Sciatic nerve (tissue), 2 donors: ENCODE measurements at regions not wholly inside any gene's neighbourhood (a gene's known extent, or its start where the extent isn't known, plus 50 kb on each side); places are given as distances from the start of the nearest gene placed in this dataset.
"Not testable (repeated sequence)": the region's sequence is repeated elsewhere in the genome, so short reads cannot be mapped to it uniquely, and the experiment has no call there.

Source experiments
- ATAC-seq: fragments of 200-7000 bp; cut with Tn5 transposase; one replicate; pipeline ENCODE4 v1.9.1; 2020; ENCODE audit warnings: mild to moderate bottlenecking, moderate library complexity
- DNase-seq: peaks from one replicate; pipeline ENCODE4 v3.0.0-alpha.2; 2020; ENCODE audit warnings: low spot score
- intact Hi-C: fragments of 100-400 bp; cut with DNase I; formaldehyde crosslinking; loops from one replicate; pipeline ENCODE4 v1.14.2; 2022
- donor health status: DM: no; HTN: no; CAD: no.
- donor health status: DM: no; HTN: no; CAD: no.

DNA sequence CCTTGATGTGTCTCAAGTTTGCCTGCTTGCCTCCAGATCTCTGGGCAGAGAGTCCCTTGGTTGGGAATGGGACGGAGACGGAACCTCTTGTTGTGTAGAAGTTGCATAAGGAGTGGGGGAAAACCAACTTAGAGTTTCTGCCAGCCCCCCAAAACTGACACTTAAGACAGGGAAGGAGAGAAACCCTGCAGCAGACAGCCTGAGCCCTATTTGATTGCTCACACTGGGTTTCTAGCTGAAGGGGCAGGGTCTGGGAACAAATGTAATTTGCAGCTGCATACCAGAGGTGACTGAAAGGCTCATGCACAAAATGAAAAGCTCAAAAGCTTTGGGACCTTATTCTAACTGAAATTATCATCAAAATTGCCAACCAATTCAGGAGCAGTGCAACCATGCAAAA, 254.5 kb downstream of the RASEF start:
- no peak for DNase-seq
- no peak for ATAC-seq
- intact Hi-C loops = no loop called here

DNA sequence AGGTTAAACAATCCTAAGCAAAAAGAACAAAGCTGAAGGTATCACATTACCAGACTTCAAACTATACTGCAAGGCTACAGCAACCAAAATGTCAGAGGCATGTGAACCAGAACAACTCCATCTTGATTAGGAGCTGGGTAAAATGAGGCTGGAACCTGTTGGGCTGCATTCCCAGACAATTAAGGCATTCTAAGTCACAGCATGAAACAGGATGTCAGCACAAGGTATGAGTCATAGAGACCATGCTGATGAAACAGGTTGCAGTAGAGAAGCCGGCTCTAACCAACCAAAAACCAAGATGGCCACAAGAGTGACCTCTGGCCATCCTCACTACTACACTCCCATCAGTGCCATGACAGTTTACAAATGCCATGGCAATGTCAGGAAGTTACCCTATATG, 252.0 kb downstream of the RASEF start:
- ATAC-seq (no peak), DNase-seq (no peak)
- intact Hi-C loops = no loop called here

DNA sequence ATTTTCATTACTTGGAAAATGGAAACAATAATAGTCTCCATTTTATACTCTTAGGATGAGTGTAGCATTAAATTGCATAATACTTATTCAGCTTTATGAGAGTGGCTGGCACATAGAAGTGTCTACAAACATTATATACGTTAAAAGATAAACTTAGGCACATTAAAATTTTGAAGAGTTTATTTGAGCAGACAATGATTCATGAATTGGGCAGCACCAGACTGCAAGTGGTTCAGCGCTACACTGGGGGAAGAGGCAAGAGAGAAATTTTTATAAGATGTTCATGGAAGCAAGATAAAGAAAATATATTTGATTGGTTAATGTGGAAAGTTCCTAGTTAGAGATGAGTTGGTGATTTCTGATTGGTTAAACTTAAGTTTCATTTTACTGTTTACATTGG, 243.7 kb downstream of the RASEF start:
- DNase-seq = no peak
- intact Hi-C loops = no loop called here
- no peak for ATAC-seq

DNA sequence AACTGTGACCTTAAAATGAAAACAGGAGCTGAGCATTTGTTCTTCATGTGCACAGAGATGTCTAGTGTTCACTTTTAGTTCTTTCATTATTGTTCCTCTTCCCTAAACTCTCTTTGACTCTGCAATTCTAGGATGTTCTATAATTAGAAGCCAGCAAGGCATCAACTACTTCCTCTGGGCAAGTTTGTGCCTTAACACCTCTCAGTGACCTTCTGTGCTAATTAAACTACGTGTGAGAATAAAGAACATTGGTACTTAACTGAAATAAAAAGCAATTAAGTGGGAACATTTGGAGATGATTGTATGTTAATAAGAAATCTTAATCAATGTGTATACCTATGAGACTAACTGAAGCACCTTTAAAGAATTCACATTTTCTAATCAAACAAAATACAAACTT, 242.8 kb downstream of the RASEF start:
- no peak for ATAC-seq
- intact Hi-C loops = no loop called here
- no peak for DNase-seq

DNA sequence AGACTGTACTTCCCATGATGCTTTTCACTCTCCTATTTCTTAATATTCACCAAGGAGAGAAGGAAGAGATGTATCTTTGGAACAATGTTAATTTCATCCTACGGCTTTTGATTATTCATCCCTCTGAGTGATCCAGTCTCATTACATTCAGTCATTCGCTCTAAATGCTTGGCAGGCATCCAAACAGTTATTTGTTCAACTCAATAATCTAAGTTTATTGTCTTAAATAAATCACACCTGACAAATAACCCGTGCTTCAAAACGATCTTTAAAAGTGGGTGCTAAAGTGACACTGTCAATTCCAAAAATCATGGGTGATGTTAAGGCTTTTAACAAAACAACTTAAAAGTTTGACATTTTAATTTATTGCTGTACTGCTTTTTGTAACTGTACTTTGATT, 233.1 kb downstream of the RASEF start:
- ATAC-seq (no peak), DNase-seq (no peak)
- intact Hi-C loops = no loop called here

DNA sequence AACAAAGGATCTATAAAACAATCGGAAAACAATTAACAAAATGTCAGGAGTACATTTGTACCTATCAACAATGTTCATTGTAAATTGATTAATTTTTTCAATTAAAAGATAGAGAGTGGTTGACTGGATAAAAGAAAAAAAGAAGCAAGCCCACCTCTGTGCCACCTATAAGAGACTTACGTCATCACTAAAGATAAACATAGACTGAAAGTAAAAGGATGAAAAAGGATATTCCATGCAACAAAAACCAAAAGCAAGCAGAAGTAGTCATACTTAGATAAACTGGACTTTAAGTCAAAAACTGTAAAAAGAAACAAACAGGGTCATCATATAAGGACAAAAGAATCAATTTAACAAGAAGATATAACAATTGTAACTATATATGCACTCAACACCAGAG, 197.4 kb downstream of the RASEF start:
- DNase-seq (no peak), ATAC-seq (no peak)
- intact Hi-C loops = no loop called here

DNA sequence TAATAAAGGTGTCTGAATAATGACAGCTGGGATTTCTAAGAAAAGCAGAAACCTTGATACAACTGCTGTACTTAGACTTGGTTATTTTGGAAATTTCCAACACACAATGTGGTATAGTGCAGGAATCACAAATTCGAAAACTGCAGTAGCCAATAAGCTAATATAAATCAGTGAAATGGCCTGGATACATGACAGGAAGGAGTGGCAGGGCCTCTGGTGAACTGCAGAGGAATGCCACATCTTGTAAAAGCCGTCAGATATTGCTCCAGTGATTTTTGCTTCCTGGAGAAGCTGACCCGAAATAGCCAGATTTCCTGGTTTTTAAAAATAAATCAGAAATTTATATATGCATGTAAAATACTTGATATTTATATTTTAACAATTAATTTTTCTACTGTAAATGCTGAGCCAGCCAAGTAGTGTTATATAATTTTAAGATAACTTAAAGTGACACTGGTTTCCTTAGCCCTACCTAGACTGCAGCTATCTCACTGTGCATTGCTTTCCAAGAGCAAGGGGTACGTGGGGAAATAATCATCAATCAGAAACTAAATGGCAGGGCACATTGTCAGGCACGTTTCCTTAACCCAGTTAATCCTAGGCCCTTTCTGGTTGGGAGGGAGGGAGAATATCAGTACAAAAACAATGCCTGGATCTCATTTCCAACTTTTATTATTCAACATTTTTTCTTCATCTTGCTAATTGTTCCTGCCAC, 182.4 kb downstream of the RASEF start:
- intact Hi-C loops = no loop called here
- no peak for ATAC-seq

DNA sequence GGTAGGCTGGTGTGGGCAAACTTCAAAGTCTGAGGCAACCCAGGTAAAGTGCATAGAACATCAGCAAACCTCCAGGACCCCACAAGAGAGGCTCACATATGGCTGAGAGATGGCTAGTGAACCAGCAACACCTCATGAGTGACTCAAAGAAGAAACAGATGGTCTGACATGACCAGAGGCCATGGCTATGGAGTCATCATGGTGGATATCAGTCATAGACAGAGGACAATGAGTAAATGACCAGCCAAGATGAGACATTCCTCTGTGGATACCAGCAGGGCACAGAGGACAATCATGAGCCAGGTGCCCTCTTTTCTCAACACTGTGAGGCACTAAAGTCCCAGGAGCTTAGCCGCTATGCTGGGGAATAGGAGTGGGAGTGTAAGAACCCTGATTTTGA, 180.8 kb downstream of the RASEF start:
- intact Hi-C loops = no loop called here
- no peak for ATAC-seq
- no peak for DNase-seq

More for the DNA sequence above, 182.4 kb downstream of the RASEF start:
- no peak for DNase-seq

DNA sequence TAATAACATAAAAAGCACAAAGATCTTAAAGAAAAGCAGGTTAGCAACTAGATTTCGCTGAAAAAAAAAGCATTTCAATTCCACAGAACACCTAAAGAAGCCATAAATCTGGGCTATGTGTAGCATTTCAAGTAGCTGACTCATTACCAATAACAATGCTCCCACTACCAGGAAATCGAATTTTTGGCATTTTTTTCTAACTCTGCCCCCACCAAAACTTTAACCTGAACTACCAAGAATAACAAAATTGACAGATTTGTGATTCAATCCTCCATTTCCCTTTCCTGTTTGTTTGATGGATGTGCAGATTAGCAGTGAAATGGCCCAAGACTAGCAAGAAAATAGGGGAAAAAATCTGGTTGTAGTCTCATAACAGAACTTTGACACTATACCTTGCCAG, 180.2 kb downstream of the RASEF start:
- intact Hi-C loops = no loop called here
- ATAC-seq (no peak), DNase-seq (no peak)

DNA sequence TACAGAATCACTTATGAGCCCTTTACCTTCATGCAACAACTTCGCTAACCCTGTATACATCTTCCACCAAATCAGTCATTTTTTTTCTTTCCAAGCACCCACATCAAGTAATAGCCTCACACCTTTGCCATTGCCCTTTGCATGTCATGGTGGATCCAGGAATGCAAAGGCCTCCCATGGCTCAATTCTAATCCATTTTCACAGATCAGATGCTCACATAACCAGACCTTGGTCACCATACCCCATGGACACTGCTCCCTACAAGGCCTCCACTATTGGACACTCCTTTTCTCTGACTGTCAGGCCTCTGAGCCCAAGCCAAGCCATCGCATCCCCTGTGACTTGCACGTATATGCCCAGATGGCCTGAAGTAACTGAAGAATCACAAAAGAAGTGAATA, 179.5 kb downstream of the RASEF start:
- intact Hi-C loops = no loop called here
- DNase-seq = no peak
- no peak for ATAC-seq

DNA sequence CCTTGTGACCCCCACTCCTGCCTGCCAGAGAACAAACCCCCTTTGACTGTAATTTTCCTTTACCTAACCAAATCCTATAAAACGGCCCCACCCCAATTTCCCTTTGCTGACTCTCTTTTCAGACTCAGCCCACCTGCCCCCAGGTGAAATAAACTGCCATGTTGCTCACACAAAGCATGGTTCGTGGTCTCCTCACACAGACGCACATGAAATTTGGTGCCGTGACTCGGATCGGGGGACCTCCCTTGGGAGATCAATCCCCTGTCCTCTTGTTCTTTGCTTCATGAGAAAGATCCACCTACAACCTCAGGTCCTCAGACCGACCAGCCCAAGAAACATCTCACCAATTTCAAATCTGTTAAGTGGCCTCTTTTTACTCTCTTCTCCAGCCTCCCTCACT, 179.0 kb downstream of the RASEF start:
- intact Hi-C loops = not testable (repeated sequence)

DNA sequence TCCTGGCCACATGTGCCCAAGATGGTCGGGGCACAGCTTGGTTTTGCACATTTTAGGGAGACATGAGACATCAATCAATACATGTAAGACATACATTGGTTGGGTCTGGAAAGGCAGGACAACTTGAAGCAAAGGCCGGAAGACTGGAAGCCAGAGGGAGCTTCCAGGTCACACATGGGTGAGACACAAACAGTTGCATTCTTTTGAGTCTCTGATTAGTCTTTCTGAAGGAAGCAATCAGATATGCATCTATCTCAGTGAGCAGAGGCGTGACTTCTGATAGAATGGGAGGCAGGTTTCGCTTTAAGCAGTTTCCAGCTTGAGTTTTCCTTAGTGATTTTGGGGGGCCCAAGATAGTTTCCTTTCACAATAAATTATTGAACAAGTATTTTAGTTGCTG, 172.5 kb downstream of the RASEF start:
- intact Hi-C loops = no loop called here
- DNase-seq (no peak), ATAC-seq (no peak)

More for the DNA sequence above, 179.0 kb downstream of the RASEF start:
- not testable (repeated sequence) for ATAC-seq, DNase-seq

DNA sequence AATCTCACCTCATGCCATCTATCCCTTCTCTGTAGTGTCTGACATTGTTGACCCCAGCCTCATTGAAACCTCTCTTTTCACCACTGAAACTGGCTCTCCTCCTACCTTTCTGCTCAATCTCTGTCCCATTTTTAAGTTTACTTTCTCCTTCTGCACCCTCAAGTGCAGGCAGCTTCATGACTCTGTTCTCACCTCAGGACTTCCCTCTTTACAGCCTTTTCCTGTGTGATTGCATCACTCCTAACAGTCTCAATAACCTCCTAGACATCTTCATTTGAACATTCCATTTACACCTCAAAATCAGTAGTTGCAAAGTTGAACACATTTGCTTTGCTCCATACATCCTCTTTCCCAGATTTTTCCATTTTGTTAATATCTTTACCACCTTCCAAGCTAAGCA, 172.1 kb downstream of the RASEF start:
- no peak for ATAC-seq
- no peak for DNase-seq
- intact Hi-C loops = no loop called here

DNA sequence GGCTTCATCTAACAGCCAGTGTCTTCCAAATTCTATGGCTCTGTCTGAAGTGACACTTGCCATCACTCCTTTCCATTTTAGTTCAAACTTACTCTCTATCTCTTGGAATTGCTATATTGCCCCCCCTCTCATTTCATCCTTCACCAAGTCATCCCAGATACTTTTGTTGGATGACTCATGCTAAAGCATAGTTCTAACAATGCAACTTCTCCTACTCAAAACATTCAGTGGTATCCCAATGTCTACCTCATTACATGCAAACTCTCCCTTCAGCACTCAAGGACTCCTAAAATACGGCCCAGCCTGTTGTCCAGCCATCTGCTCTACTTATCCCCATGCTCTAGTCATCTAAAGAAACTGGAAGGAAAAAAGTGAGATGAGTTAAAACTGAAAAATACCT, 171.6 kb downstream of the RASEF start:
- intact Hi-C loops = no loop called here
- ATAC-seq = no peak
- no peak for DNase-seq

DNA sequence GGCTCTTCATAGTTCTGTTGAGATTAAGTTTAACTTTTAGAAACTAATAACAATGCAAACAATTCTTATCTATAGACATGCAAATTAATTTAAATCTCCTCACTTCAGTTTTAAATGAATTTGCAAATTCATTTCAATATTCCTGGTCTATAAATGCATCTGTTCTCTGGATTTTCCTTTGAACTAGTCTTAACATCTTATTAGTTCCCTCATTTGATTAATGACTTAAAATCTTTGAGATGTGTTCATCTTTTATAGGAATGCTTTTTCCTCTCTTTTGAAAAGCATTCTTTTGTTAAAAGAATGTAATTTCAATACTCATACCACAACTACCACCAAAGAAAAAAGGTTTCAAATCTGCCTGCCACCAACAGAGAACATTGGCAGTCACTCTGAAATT, 169.4 kb downstream of the RASEF start:
- ATAC-seq (no peak), DNase-seq (no peak)
- intact Hi-C loops = no loop called here

DNA sequence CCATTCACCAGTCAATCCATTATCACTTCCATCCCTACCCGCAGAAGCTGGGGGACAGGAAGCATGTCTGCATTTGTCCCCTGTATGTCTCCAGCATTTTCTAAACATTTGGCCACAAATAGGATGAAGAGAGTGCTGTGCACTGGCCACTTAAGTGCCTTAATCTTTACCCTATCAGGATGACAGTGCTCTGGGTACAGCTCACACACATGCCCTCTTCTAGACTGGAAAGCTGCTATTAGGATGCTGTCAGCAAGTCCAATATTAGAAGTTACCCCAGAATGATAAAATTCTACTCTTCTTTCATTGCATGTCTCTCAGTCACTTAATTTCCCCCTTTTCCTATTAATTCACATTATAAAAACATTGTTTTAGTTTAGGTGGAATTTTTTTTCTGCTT, 168.4 kb downstream of the RASEF start:
- intact Hi-C loops = no loop called here
- no peak for DNase-seq
- ATAC-seq = no peak

DNA sequence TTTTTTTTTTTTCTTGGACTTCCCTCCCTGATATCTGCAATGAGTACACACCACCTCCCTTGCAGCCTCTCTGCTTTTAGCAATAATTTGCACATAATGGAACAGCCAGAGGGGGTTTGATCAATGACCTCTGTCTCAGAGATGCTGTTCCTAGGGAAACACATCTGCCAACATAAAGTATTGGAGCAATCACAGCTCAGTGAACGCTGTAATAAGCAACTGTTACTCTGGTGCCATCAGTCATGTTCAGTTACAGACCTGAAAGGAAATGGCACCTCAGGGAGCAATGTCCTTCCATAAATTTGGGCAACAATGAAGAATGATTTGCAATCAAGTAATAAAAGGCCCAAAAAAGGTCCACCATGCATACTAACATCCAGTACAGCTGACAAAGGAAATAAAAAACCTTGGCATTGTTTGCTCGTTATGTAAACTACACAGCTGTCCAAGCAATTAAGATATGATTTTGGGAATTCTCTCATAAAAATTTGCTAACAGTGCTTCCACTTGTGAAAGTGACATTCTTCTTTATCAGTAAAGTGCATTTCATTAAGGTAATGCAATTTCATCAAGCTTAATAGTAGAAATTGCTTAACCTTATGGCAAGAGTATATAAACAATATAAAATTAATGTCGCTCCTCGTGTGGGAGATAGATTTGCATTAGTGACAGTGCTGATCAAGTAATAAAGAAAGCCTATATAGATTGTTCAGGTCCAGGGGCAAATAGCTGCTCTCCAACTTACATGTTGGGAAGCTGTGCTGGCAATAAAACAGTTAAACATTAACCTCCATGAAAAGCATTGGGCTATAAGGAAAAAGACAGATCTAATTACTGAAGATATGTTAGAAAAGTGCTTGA, 167.8 kb downstream of the RASEF start:
- intact Hi-C loops = no loop called here
- DNase-seq (no peak), ATAC-seq (no peak)

DNA sequence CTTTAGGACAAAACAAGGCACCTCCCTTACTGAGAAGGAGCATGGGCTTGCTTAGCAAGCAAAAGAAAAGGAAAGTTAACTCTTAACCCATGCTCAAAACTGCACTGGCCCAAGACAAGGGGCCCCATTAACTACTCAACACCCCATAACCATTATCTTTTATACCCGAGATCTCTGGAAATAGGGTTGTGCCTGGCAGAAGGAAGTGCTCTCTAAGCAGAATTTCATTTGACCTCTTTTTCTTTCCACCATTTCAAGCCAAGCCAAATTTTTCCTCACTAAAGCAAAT, 167.2 kb downstream of the RASEF start:
- intact Hi-C loops = no loop called here
- no peak for DNase-seq
- no peak for ATAC-seq

DNA sequence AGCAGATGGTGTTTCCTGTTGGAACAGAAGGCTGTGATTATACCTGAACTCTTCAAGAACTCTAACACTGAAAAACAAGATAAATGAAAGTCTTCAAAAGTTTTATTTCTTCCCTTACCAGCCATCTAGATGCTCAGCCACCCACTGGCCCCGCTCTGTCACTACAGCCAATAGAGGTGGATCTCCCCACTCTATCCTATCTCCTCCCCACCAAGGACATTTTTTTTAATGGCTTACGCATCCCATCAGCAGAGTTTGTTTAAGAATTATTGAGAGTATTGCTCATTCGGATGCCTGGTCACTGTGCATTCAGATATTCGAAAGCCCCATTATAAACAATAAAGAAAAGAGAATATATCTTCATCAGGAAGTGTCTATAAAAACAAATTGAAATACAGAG, 159.4 kb downstream of the RASEF start:
- intact Hi-C loops = no loop called here
- ATAC-seq (no peak), DNase-seq (no peak)

DNA sequence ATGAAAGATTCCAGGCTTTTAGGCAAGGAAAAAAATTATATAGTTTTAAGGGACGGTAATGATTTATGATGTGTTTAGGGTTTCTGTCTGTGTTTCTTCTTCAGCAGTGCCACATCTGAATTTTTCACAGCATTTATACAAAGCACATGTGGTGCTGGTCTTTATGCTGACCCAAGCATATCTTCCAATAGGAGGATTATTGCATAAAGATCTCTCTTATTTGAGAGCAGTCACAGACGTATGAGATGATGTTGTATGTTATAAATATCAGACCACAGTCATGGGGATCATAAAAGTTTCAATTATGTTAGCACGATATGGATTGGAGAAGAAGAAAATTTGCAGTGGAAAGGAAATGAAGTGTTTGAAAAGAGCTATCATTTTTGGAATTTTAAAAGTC, 150.9 kb downstream of the RASEF start:
- DNase-seq = no peak
- intact Hi-C loops = no loop called here
- no peak for ATAC-seq

DNA sequence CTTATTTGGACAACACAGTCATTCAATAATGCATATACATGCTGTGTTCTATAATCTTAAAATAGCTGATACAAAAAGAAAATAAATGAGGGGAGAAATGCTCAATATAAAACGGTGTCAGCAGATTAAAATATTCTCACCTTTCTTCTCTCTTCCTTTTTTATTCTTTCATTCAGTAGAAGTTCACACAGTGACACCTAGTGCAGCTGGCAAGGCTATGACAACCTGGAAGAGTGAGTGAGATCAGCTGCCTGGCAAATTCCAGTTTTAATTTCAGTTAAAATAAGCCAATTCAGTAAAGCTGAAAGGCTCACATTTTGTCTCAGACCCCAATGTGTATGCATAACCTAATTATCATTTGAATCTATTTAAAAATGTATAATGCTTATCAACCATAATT, 150.3 kb downstream of the RASEF start:
- intact Hi-C loops = no loop called here
- no peak for DNase-seq
- no peak for ATAC-seq
